ENCODE measurements at regions not wholly inside any gene's neighbourhood (a gene's known extent, or its start where the extent isn't known, plus 50 kb on each side); places are given as distances from the start of the nearest gene placed in this dataset.
A peak's percentile ranks its signal among the peaks of the same experiment; 100 is the strongest.

GRCh38 chr11:109695696-109696095, 273.7 kb downstream of the C11orf87 start:
- CTCF ChIA-PET = no interaction called here
- no peak for DNase-seq

GRCh38 chr11:109696191-109696897, 274.4 kb downstream of the C11orf87 start:
- ChIA-PET CTCF (no interaction called here), POLR2A (ENCODE audit: unreplicated experiment) (no interaction called here)
- Histone ChIP-seq H3K9me2 (ENCODE audit: insufficient read depth) (no peaks in the 10 kb centered on the region), H3K79me2 (ENCODE audit: low read depth) (no peaks in the 10 kb centered on the region), H2AFZ (no peak overlapping the region), H3F3A (ENCODE audit: insufficient read depth, low read depth) (no peaks in the 10 kb centered on the region), H4K20me1 (ENCODE audit: insufficient read depth) (no peaks in the 10 kb centered on the region), H3K27me3 (ENCODE audit: insufficient read depth, low read depth) (no peaks in the 10 kb centered on the region), H3K4me2 (no peak overlapping the region), H3K36me3 (ENCODE audit: low read depth) (no peaks in the 10 kb centered on the region), H3K4me3 (no peak overlapping the region), H3K27ac (no peak overlapping the region), H3K9me3 (ENCODE audit: insufficient read depth, low read depth) (no peaks in the 10 kb centered on the region), H3K4me1 (replicated peaks; ENCODE audit: insufficient read depth) (no peaks in the 10 kb centered on the region)
- BruUV-seq (replicated peaks) = no TSS peak
- TF ChIP-seq EZH2 (IDR thresholded peaks at IDR 0.05; ENCODE audit: low read depth) (no peak), CTCF (conservative IDR thresholded peaks at IDR 0.05) (no peak)
- no peak for DNase-seq
- intact Hi-C loops (cut with micrococcal nuclease; ENCODE audit: unreplicated experiment) = loop anchor here (2.0 kb wide), 1 partner anchor 998 kb away; no protein-coding TSS in a partner anchor

More at GRCh38 chr11:109695696-109696095, 273.7 kb downstream of the C11orf87 start:
- intact Hi-C loops (cut with micrococcal nuclease; ENCODE audit: unreplicated experiment) = loop anchor here (2.0 kb wide), 1 partner anchor 997 kb away; no protein-coding TSS in a partner anchor
- Histone ChIP-seq H3K9me2 (ENCODE audit: insufficient read depth) (no peaks in the 10 kb centered on the region), H3F3A (ENCODE audit: insufficient read depth, low read depth) (no peaks in the 10 kb centered on the region), H3K36me3 (ENCODE audit: low read depth) (no peaks in the 10 kb centered on the region), H3K27me3 (ENCODE audit: insufficient read depth, low read depth) (no peaks in the 10 kb centered on the region), H3K4me3 (no peak overlapping the region), H4K20me1 (ENCODE audit: insufficient read depth) (no peaks in the 10 kb centered on the region), H3K27ac (no peak overlapping the region), H2AFZ (no peak overlapping the region), H3K79me2 (ENCODE audit: low read depth) (no peaks in the 10 kb centered on the region), H3K4me2 (no peak overlapping the region), H3K4me1 (replicated peaks; ENCODE audit: insufficient read depth) (no peaks in the 10 kb centered on the region), H3K9me3 (ENCODE audit: insufficient read depth, low read depth) (no peaks in the 10 kb centered on the region)
- POLR2A ChIA-PET (ENCODE audit: unreplicated experiment) = no interaction called here
- TF ChIP-seq CTCF (conservative IDR thresholded peaks at IDR 0.05) (no peak), EZH2 (IDR thresholded peaks at IDR 0.05; ENCODE audit: low read depth) (no peak)
- BruUV-seq (replicated peaks) = no TSS peak

- POLR2A ChIA-PET (ENCODE audit: unreplicated experiment) = no interaction called here
- no peak overlapping the region for H3K4me2 ChIP-seq
- no TSS peak for BruUV-seq (replicated peaks)
- no peaks in the 10 kb centered on the region for H4K20me1 ChIP-seq (ENCODE audit: insufficient read depth)
- CTCF ChIA-PET = interaction anchor here (0.6 kb wide), 1 partner anchor 853 kb away, joined by 3 read pairs; no protein-coding TSS in a partner anchor
- no peaks in the 10 kb centered on the region for H3K4me1 ChIP-seq (replicated peaks; ENCODE audit: insufficient read depth)
- DNase-seq = peak in 1 of 2 experiments; percentile 3
- no peak overlapping the region for H2AFZ ChIP-seq
- no peaks in the 10 kb centered on the region for H3K79me2 ChIP-seq (ENCODE audit: low read depth)
- H3K9me2 ChIP-seq (ENCODE audit: insufficient read depth) = no peaks in the 10 kb centered on the region
- no peaks in the 10 kb centered on the region for H3K9me3 ChIP-seq (ENCODE audit: insufficient read depth, low read depth)
- no peak overlapping the region for H3K27ac ChIP-seq
- no peak overlapping the region for H3K4me3 ChIP-seq
- intact Hi-C loops (cut with micrococcal nuclease; ENCODE audit: unreplicated experiment) = loop anchor here (2.0 kb wide), 1 partner anchor 998 kb away; no protein-coding TSS in a partner anchor
- H3K36me3 ChIP-seq (ENCODE audit: low read depth) = no peaks in the 10 kb centered on the region
- H3K27me3 ChIP-seq (ENCODE audit: insufficient read depth, low read depth) = no peaks in the 10 kb centered on the region
- H3F3A ChIP-seq (ENCODE audit: insufficient read depth, low read depth) = no peaks in the 10 kb centered on the region
- TF ChIP-seq EZH2 (IDR thresholded peaks at IDR 0.05; ENCODE audit: low read depth) (no peak), CTCF (conservative IDR thresholded peaks at IDR 0.05) (peak; percentile 93)
Observed at GRCh38 chr11:109697140-109697843, 275.3 kb downstream of the C11orf87 start.

All from PC-9 (cell line).